SK-MEL-5 (cell line): ENCODE measurements at regions not wholly inside any gene's neighbourhood (a gene's known extent, or its start where the extent isn't known, plus 50 kb on each side); places are given as distances from the start of the nearest gene placed in this dataset.

Source experiments
- DNase-seq: peaks from one replicate; pipeline ENCODE4 v3.0.0-alpha.2; 2016; ENCODE audit warnings: low read depth, low spot score
- in situ Hi-C: cut with HindIII; loops from 2 replicates; pipeline ENCODE4 v1.10.0; 2016; ENCODE audit warnings: low sequenced_read_pairs, high pct_unique_total_duplicates, low pct_unique_long_range_greater_than_20kb

DNA sequence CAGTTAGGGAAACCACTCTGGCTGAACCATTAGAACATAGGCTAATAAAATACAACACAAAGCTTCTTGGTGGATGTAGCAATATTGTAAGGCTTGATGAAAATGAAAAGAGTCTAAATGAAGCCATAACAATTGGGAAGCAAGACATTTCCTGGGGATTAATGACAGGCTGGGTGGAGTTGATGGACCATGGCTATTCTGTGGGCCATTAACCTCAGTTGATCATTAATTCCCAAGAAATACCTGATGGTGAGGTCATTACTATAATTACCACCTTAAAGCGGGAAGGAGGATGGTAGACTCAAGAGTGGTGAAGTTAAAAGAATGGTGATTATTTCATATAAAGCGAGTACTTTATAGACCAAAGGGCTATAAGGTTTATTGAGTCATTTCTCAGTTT, 455.8 kb upstream of the MAP3K7 start:
- DNase-seq = no peak
- in situ Hi-C loops = no loop called here

- no peak for DNase-seq
- in situ Hi-C loops = no loop called here
These were observed 447.1 kb upstream of the MAP3K7 start for GRCh38 chr6:91033964-91034363.

DNA sequence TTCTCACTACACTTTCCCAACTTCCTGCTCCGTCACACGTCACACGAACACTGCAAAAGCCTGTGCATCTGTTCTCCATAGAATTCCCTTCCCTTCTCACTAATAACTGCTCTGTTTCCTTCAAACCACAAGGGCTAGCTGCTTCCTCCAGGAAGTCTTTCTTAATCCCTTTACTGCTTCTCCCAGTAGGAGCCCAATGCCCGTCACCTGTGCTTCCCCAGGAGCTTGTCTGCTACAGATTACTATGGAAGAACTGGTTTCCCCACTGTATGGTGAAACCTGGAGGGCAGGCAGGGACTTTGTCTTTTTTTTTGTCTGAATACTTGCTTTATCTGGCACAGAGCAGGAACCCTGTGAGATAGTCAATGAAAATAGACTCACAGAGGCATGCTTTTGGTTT, 444.7 kb upstream of the MAP3K7 start:
- in situ Hi-C loops = no loop called here
- DNase-seq = no peak

GRCh38 chr6:91029211-91029610, 442.3 kb upstream of the MAP3K7 start:
- in situ Hi-C loops = no loop called here
- no peak for DNase-seq

- no peak for DNase-seq
- in situ Hi-C loops = no loop called here
These were observed 436.7 kb upstream of the MAP3K7 start for GRCh38 chr6:91023529-91023928.

DNA sequence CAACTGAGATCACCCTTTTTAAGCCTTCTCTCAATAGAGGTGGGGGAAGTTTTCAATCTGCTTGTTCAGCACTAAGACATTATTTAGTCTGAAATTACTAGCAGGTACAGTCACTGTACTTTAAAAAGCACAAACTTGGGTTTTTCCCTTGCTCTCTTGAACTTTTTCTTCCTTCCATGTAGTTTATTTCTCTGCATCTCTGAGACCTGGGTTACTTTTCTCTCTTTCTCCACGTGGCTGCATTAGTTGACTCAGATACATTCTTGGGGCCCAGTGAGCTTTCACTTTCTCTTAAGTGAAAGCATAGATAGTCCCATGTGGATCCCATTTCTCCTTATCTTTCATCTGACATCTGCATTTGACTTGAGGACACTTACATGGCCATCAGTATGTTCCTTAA, 433.9 kb upstream of the MAP3K7 start:
- in situ Hi-C loops = no loop called here
- DNase-seq = no peak

- in situ Hi-C loops = no loop called here
- no peak for DNase-seq
These were observed 431.7 kb upstream of the MAP3K7 start for GRCh38 chr6:91018586-91018985.

- in situ Hi-C loops = no loop called here
- DNase-seq = no peak
These were observed 426.6 kb upstream of the MAP3K7 start for GRCh38 chr6:91013511-91013910.

DNA sequence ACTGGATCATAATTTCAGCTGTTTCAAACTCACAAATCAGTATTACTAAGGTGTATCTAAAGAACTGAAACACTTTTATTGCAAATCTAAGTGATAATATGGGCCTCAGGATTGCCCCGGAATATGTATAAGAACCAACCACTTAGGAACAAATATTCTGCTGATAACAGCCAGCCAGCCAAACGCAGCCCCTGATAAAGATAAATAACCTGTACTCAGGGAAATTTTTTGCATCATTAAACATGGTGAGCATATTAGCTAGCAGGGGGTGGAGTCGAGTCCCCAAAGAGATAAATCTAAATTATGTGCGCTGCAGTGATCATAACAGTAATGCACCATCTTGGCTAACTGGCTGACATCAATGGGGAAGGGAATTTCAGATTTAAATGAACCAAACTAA, 410.2 kb upstream of the MAP3K7 start:
- DNase-seq = no peak

DNA sequence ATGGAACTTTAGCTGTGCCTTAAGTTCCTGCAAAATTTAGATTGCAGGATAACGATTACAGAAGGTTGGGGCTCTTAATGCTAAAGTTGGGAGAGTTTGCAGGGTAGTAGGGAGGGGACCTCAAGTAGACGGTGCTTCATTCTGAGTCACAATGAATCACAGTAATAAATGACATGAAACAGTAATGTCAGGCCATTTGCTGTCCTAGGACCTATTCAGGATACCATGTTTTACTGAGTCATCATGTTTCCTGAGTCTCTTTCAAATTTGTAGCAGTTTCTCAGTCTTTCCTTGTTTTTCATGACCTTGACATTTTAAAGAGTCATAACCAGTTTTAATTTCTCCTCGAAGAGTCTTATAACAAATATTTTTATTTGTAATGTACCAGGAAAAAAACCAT, 406.9 kb upstream of the MAP3K7 start:
- in situ Hi-C loops = no loop called here
- DNase-seq = no peak

More for the DNA sequence above, 410.2 kb upstream of the MAP3K7 start:
- in situ Hi-C loops = no loop called here

DNA sequence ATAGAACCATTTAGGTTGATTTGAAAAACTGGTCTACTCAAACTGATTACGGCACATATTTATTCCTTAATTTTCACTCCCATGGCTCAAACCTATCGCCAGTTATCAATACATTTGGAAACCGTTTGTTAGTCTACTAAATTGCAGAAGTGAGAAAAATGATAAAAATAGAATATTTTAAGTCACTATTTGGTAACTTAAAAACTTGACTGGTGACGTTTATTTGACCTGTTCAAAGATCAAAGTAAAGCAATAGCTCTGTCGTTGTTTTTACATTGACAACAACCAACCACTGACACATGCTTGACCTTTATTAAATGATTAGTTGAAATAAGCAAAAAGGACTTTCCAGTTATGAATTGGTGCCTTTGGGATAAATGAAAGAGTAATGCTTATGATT, 402.9 kb upstream of the MAP3K7 start:
- in situ Hi-C loops = no loop called here
- DNase-seq = no peak

- in situ Hi-C loops = no loop called here
- peak; percentile 48 for DNase-seq
These were observed 397.2 kb upstream of the MAP3K7 start for GRCh38 chr6:90984066-90984465.

DNA sequence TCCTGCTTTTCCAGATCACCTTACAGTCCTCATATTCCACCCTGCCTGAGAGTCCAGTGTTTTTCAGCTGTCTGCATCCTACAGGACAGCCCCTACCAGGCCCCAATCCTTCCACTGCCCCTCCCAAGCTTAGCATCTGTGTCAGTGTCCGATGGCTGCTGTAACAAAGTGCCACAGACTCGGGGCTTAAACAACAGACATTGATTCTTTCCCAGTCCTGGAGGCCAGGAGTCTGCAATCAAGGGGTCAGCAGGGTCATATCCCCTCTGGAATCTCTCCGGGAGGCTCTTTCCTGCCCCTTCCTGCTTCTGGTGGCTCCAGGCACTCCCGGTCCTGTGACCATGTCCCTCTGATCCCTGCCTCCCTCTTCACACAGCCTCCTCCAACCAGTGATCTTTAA, 396.6 kb upstream of the MAP3K7 start:
- no peak for DNase-seq
- in situ Hi-C loops = no loop called here

DNA sequence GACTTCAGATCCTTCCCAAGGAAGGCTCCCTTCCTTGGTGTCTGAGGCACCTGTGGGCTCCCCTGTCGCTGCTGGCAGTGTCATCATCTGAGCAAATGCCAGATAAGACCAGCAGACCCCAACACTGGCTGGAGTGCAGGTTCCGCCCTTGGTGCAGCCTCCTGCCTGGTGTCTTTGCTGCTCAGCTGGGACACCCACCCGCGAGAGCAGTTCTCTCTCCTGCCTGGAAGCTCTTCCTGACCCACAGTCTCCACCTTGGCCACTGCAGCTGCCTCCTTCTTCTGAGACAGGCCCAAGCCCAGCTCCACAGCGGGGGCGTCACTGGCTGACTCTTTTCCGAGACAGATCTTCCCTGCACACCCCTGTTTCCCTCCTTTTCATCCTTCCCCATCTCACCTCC, 395.7 kb upstream of the MAP3K7 start:
- in situ Hi-C loops = no loop called here
- no peak for DNase-seq

DNA sequence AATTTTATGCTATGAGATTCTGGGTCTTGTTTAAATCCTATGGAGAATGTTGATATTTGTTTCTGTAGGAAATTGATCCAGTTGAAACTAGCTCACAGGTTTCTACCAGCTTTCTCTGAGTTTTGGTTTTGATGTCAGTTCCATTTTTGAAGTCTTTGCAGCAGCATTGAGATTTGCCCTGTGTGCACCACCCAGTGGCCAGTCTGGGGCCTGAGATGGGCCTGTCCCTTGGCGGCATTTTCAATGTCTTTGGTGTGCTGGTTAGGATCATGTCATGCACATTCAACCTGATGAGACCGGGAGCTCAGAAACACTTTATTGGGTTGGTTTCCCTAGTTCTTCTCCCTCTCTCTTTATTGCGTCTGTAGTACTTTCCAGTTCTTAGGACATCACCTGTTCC, 395.2 kb upstream of the MAP3K7 start:
- peak; percentile 46 for DNase-seq
- in situ Hi-C loops = no loop called here

DNA sequence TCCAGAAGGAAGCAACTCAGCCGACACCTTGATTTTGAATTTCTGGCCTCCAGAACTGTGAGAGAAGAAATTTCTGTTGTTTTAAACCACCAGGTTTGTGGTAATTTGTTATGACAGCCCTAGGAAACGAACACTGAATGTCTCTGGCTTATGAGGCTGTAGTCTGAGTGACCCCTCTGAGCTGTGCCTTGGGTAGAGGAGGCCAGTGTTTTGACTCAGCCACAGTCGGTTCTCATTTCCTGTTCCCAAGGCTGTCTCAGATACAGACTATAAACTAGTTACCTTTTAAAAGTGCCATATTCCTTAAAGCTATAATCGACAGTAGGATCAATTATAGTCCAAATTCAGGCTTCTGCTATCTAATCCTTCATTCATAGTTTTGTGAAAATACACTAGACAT, 391.2 kb upstream of the MAP3K7 start:
- in situ Hi-C loops = no loop called here
- no peak for DNase-seq

GRCh38 chr6:90977513-90977912, 390.6 kb upstream of the MAP3K7 start:
- in situ Hi-C loops = no loop called here

DNA sequence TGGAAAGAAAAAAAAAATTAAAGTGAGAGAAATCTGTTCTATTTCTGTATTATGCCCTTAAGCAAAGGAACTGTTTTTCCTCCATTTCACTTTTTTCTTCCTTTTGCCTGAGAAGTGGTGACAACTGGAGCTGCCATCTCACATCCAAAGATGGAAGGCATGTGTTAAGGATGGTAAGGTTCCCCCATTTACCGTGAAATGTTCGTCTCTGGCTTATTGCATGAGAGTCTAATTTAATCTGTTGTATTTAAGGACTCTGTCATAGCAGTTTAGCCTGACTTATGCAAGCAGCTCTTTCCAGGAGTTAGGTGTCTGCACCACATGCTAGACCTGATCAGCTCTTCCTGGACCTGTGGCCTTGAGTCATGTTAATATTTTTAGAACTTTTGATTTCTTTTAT, 389.5 kb upstream of the MAP3K7 start:
- no peak for DNase-seq
- in situ Hi-C loops = no loop called here

More at GRCh38 chr6:90977513-90977912, 390.6 kb upstream of the MAP3K7 start:
- no peak for DNase-seq

DNA sequence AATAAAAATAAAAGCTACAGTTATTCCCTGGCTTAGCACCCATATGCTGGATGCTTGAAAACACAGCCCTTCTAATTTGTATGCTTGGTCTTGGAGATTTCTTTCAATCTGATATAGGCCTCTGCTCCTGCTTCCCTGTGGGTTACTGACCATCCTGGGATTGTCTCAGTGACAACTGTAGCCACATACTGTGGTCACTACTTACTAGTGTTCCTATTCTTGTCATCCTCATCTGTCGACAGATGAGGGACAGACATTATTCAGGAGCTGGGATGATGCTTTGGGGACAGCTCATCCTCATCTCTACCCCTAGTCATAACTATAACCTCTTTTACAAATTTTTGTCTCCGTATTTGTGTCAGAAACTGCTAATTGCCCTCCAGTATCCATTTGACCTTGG, 388.9 kb upstream of the MAP3K7 start:
- in situ Hi-C loops = no loop called here
- DNase-seq = no peak

DNA sequence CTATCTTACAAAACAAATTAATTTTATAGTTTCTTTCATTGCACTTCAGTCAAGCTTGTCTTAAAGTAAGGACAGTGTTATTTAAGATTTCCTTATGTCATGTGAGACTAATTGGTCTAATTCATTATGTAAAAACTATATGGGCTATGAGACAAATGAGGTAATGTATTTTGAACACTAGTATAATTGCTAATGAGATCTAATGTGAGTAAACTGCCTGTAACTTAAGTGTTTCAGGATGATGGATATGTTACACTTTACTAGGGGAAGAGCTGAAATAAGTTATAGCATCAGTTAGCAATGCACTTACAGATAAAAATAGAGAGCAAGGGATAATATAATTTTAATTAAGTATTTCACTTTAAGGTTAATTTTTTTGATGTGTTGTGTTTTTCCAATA, 386.3 kb upstream of the MAP3K7 start:
- no peak for DNase-seq
- in situ Hi-C loops = no loop called here
